ENCODE measurements at regions not wholly inside any gene's neighbourhood (a gene's known extent, or its start where the extent isn't known, plus 50 kb on each side); places are given as distances from the start of the nearest gene placed in this dataset.

- Histone ChIP-seq H3K79me2 (ENCODE audit: control insufficient read depth, low read length) (no peaks in the 10 kb centered on the region), H3K4me2 (ENCODE audit: low read length) (no peak overlapping the region), H3K27ac (ENCODE audit: low read depth, low read length) (no peak overlapping the region), H3K36me3 (ENCODE audit: control insufficient read depth, low read length) (no peaks in the 10 kb centered on the region), H3K4me3 (ENCODE audit: low read length) (no peak overlapping the region), H3K9me3 (ENCODE audit: control insufficient read depth, insufficient read depth, low read length) (no peaks in the 10 kb centered on the region), H3F3A (ENCODE audit: control insufficient read depth, insufficient read depth) (no peaks in the 10 kb centered on the region), H3K4me1 (ENCODE audit: control insufficient read depth, low read length) (no peaks in the 10 kb centered on the region), H3K9me2 (replicated peaks; ENCODE audit: control insufficient read depth, low read length) (no peaks in the 10 kb centered on the region), H3K27me3 (ENCODE audit: control insufficient read depth, low read length) (no peaks in the 10 kb centered on the region), H4K20me1 (ENCODE audit: control insufficient read depth, insufficient read depth, low read depth, low read length) (no peaks in the 10 kb centered on the region)
- TF ChIP-seq CTCF (IDR thresholded peaks at IDR 0.05; ENCODE audit: low read depth, low read length, poor library complexity, severe bottlenecking) (no peak), EZH2phosphoT487 (IDR thresholded peaks at IDR 0.05; ENCODE audit: borderline replicate concordance, low read length) (no peak)
These were observed 117.5 kb upstream of the CDH6 start for GRCh38 chr5:31075981-31076380.

- H3K27me3 ChIP-seq (ENCODE audit: control insufficient read depth, low read length), result no peaks in the 10 kb centered on the region
- no peaks in the 10 kb centered on the region for H3K9me2 ChIP-seq (replicated peaks; ENCODE audit: control insufficient read depth, low read length)
- TF ChIP-seq EZH2phosphoT487 (IDR thresholded peaks at IDR 0.05; ENCODE audit: borderline replicate concordance, low read length) (no peak), CTCF (IDR thresholded peaks at IDR 0.05; ENCODE audit: low read depth, low read length, poor library complexity, severe bottlenecking) (no peak)
- H3K79me2 ChIP-seq (ENCODE audit: control insufficient read depth, low read length), result no peaks in the 10 kb centered on the region
- H3K4me3 ChIP-seq (ENCODE audit: low read length), result no peak overlapping the region
- no peaks in the 10 kb centered on the region for H3F3A ChIP-seq (ENCODE audit: control insufficient read depth, insufficient read depth)
- no peaks in the 10 kb centered on the region for H3K36me3 ChIP-seq (ENCODE audit: control insufficient read depth, low read length)
- H3K4me1 ChIP-seq (ENCODE audit: control insufficient read depth, low read length), result no peaks in the 10 kb centered on the region
- H4K20me1 ChIP-seq (ENCODE audit: control insufficient read depth, insufficient read depth, low read depth, low read length), result no peaks in the 10 kb centered on the region
- no peak overlapping the region for H3K27ac ChIP-seq (ENCODE audit: low read depth, low read length)
- H3K9me3 ChIP-seq (ENCODE audit: control insufficient read depth, insufficient read depth, low read length), result no peaks in the 10 kb centered on the region
- no peak overlapping the region for H3K4me2 ChIP-seq (ENCODE audit: low read length)
These were observed 125.2 kb upstream of the CDH6 start for GRCh38 chr5:31068287-31068686.

GRCh38 chr5:31066655-31067328, 126.7 kb upstream of the CDH6 start:
- TF ChIP-seq EZH2phosphoT487 (IDR thresholded peaks at IDR 0.05; ENCODE audit: borderline replicate concordance, low read length) (no peak), CTCF (IDR thresholded peaks at IDR 0.05; ENCODE audit: low read depth, low read length, poor library complexity, severe bottlenecking) (no peak)
- Histone ChIP-seq H4K20me1 (ENCODE audit: control insufficient read depth, insufficient read depth, low read depth, low read length) (no peaks in the 10 kb centered on the region), H3K9me2 (replicated peaks; ENCODE audit: control insufficient read depth, low read length) (no peaks in the 10 kb centered on the region), H3K27ac (ENCODE audit: low read depth, low read length) (no peak overlapping the region), H3K4me1 (ENCODE audit: control insufficient read depth, low read length) (no peaks in the 10 kb centered on the region), H3K27me3 (ENCODE audit: control insufficient read depth, low read length) (no peaks in the 10 kb centered on the region), H3K4me3 (ENCODE audit: low read length) (no peak overlapping the region), H3K4me2 (ENCODE audit: low read length) (no peak overlapping the region), H3K79me2 (ENCODE audit: control insufficient read depth, low read length) (no peaks in the 10 kb centered on the region), H3K36me3 (ENCODE audit: control insufficient read depth, low read length) (no peaks in the 10 kb centered on the region), H3K9me3 (ENCODE audit: control insufficient read depth, insufficient read depth, low read length) (no peaks in the 10 kb centered on the region), H3F3A (ENCODE audit: control insufficient read depth, insufficient read depth) (no peaks in the 10 kb centered on the region)
